ENCODE measurements at regions not wholly inside any gene's neighbourhood (a gene's known extent, or its start where the extent isn't known, plus 50 kb on each side); places are given as distances from the start of the nearest gene placed in this dataset.

- DNase-seq (ENCODE audit: extremely low spot score, insufficient read length, low read depth) (no peak), FAIRE-seq (no peak)
Measured at GRCh38 chr11:92797874-92798273, 171.6 kb upstream of the MTNR1B start.

GRCh38 chr11:92801685-92802084 is 167.8 kb upstream of the MTNR1B start:
- no peak for FAIRE-seq

GRCh38 chr11:92802644-92803043 is 166.8 kb upstream of the MTNR1B start:
- DNase-seq (ENCODE audit: extremely low spot score, insufficient read length, low read depth) (no peak), FAIRE-seq (no peak)

More at GRCh38 chr11:92801685-92802084, 167.8 kb upstream of the MTNR1B start:
- no peak for DNase-seq (ENCODE audit: extremely low spot score, insufficient read length, low read depth)

- FAIRE-seq (no peak), DNase-seq (ENCODE audit: extremely low spot score, insufficient read length, low read depth) (no peak)
Measured at GRCh38 chr11:92803391-92803790, 166.1 kb upstream of the MTNR1B start.

DNA sequence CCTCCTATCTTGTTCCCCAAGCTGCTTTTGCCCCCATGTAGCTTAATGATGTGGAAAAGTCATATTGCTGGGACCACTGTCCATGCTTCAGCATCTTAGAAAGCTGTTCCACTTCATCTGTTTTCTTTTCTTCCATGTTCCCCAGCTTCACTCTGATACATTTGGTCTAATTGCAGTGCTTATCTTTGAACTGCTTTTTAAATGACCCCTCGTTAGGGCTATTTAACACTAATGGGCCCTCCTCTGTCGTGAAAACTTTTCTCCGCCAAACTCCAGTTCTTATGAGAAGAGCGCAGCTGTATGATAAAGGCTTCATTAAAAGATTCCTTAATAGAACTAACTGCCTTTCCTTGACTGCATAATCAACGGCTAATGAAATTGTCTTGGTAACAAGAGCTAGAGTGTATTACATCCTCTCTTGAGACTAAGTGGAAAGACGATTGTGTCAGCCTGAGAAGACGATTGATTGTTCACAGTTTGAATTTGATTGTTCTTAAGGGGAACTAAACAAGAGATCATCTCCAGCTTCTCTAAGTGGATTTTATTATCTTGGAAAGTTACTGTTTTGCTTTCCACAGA is 165.0 kb upstream of the MTNR1B start:
- no peak for FAIRE-seq

DNA sequence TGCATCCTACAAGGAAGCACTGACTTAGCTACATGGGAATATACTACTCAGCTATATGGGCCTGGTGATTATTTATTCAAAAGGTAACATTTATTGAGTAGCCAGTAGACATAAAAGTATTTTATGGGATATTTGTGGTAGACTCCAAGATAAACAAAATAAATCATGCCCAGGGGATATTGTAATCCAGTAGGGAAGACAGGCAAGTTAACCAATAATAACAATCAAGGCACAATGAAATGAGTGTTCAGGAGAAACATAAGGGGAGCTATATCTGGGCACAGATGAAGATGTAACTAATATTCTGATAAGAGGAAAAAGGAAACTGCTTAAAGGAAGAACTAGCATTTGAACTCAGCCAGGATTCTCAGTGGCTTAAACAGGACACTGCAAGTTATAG is 161.4 kb upstream of the MTNR1B start:
- FAIRE-seq, result no peak
- no peak for DNase-seq (ENCODE audit: extremely low spot score, insufficient read length, low read depth)

More for the DNA sequence above, 165.0 kb upstream of the MTNR1B start:
- DNase-seq (ENCODE audit: extremely low spot score, insufficient read length, low read depth), result no peak

DNA sequence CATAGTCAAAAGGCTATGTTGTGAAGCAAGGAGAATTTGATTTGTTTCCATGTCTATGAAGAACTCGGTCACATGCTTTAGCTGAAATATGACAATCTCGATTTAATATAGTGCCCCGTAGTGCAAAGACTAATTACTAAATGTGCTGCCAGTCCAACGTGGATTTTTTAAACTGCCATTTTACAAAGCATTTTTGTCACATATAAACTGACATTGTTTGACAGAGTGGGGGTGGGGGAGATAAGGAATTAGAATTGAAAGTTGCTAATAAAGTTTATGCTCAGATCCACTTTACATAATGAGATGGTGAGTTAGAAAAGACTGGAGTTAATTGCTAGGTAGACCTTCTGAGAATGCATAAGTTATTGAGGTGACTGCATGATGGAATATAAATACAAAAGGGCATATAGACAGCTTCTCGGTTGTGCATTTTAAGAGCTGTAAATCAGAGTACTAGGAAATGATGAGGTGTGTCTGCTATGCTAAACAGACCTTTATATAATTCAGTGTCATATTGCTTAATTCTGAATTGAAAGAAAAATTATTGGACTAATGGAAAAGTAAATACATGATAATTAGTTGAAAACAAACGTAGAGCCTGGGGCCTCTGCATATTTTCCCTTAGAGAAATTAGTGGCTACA is 158.9 kb upstream of the MTNR1B start:
- DNase-seq (ENCODE audit: extremely low spot score, insufficient read length, low read depth) (no peak), FAIRE-seq (no peak)

- FAIRE-seq, result no peak
- no peak for DNase-seq (ENCODE audit: extremely low spot score, insufficient read length, low read depth)
Measured at GRCh38 chr11:92811341-92811740, 158.1 kb upstream of the MTNR1B start.

- no peak for FAIRE-seq
Measured at GRCh38 chr11:92812841-92813240, 156.6 kb upstream of the MTNR1B start.

GRCh38 chr11:92819830-92820229 is 149.6 kb upstream of the MTNR1B start:
- DNase-seq (ENCODE audit: extremely low spot score, insufficient read length, low read depth) (no peak), FAIRE-seq (no peak)

More at GRCh38 chr11:92812841-92813240, 156.6 kb upstream of the MTNR1B start:
- DNase-seq (ENCODE audit: extremely low spot score, insufficient read length, low read depth), result no peak

GRCh38 chr11:92820860-92821259 is 148.6 kb upstream of the MTNR1B start:
- DNase-seq (ENCODE audit: extremely low spot score, insufficient read length, low read depth) (no peak), FAIRE-seq (no peak)

DNA sequence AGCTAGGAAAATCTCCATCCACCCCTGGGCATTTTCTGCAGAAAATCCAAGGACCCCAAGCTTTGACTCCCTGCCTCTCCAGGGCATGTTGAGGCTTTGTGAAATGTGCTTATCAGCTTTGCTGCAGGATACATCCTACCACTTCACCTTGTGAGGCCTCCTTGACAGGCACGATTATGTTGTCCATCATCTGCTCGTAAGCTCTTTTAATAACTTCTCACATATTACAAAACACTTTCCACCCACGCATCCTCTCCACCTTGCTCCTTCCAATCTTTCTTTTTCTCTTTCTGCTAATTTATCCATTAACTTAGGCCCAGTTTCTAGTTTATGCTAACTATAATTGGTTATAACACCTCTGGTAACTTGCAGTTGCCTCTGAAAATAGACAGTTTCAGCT is 147.0 kb upstream of the MTNR1B start:
- no peak for FAIRE-seq

DNA sequence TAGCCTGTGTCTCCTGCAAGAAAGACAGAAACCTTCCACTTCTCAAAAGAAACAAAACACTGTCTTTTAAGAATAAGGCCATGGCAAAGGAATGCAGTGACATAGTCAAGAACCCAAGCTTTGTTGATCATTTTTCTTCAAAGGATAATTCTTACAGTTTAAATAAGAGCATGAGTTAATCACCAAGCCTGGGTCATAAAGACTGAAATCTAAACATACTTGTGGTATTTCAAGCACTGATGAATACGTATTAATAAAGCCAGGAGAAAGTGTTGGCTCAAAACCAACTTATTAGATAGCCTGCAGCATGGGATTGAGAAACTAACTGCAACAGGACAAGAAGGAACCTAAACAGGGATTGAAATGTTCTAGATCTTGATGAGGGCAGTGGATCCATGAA is 143.3 kb upstream of the MTNR1B start:
- no peak for DNase-seq (ENCODE audit: extremely low spot score, insufficient read length, low read depth)
- FAIRE-seq, result no peak

More for the DNA sequence above, 147.0 kb upstream of the MTNR1B start:
- DNase-seq (ENCODE audit: extremely low spot score, insufficient read length, low read depth), result no peak

DNA sequence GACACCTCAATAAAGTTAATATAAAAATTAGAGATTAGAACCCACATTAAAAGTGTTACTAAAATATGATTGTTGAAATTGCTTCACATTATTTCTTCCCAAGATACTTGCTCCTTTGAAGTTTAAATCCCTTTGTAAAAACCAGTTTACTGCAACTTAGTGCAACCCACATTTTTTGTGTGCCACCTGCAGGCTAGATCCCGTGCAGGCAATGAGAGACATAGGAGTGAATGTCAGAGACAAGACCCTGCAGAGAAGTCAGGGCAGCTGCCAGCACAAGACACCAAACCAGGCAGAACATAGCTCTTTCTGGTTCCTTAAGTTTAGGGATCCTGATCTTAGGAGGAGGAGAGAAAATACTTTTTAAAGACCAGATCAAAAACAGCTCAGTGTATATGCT is 142.8 kb upstream of the MTNR1B start:
- FAIRE-seq (no peak), DNase-seq (ENCODE audit: extremely low spot score, insufficient read length, low read depth) (no peak)

GRCh38 chr11:92827132-92827531 is 142.3 kb upstream of the MTNR1B start:
- DNase-seq (ENCODE audit: extremely low spot score, insufficient read length, low read depth) (no peak), FAIRE-seq (no peak)

GRCh38 chr11:92828556-92828955 is 140.9 kb upstream of the MTNR1B start:
- no peak for FAIRE-seq
- no peak for DNase-seq (ENCODE audit: extremely low spot score, insufficient read length, low read depth)

- FAIRE-seq, result no peak
- no peak for DNase-seq (ENCODE audit: extremely low spot score, insufficient read length, low read depth)
Measured at GRCh38 chr11:92829121-92829520, 140.3 kb upstream of the MTNR1B start.

GRCh38 chr11:92829671-92830070 is 139.8 kb upstream of the MTNR1B start:
- FAIRE-seq (no peak), DNase-seq (ENCODE audit: extremely low spot score, insufficient read length, low read depth) (no peak)

DNA sequence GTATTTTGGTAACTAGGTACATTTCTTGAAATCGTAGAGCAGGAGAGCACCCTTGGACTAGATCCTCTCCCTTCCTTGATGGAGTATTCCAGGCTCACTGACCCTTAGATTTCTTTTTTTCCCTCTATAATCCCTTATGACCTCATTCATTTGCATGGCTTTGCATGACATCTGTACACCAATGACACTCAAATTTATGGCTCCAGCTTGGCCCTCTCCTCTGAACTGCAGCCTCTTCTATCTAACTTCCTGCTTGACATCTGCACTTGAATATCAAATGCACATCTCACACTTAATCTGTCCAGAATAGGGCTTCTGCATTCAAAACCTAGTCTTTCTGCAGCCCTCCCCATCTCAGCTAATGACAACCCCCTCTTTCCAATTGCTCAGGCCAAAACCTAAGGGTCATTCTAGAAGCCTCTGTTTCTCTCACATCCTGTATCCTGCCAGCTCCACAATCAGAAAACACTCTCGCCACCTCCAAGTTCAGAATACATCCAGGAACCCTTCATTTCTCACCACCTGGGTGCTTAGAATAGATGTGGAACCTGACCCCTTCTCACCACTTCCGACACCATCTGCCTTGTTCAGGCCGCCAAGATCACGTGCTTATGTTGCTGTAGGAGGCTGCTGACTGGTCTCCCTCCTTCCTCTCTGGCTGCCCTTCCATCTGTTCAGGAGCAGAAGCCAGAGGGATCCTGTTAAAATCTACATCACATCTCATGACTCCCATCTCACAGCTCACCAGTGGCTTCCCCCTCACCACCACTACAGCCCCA is 138.9 kb upstream of the MTNR1B start:
- no peak for DNase-seq (ENCODE audit: extremely low spot score, insufficient read length, low read depth)
- FAIRE-seq, result no peak

DNA sequence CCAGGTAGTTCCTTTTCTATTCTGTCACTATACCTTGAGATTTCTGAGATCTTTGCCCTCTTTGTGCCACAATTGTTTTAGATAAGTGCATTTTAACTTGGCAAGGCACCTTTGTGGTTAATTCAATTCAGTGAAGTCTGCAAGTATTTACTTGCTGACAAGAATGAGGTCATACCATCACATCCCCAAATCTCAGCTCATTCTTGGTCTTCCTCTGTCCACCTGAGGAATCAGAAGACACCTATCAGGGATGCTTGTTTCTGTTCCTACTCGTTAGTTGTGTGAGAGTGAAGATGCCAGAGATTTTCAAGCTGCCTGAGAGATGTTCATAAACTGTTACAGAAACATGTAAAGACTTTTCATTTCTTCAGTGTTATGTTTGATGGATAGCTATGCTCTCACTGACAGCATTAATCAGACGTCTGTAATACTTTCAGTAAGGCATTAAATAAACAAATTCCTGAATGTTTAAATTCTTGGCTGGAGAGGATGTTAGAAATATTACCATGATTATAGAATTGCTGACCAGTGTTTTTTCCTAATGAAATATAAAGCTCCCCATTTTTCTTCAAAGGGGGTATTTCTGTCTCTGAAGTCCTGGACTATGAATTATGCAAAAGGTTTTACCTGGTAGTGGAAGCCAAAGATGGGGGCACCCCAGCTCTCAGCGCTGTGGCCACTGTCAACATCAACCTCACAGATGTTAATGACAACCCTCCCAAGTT is 135.0 kb upstream of the MTNR1B start:
- FAIRE-seq, result no peak
- no peak for DNase-seq (ENCODE audit: extremely low spot score, insufficient read length, low read depth)

DNA sequence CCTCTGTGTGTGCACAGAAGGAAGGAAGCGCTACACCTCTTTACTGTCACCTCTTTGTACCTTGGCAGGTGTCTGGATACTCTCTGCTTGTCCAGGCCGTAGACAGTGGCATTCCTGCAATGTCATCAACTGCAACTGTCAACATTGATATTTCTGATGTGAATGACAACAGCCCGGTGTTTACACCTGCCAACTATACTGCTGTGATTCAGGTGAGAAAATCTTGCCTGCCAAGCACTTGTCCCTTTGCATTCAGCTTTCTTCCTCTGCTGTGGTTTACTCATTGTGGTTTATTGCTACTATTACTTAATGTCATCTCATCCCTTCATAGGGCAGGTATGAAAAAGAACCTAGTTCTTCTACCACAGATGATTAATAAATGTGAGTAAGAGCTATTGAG is 131.9 kb upstream of the MTNR1B start:
- DNase-seq (ENCODE audit: extremely low spot score, insufficient read length, low read depth), result no peak

More for the DNA sequence above, 131.9 kb upstream of the MTNR1B start:
- FAIRE-seq, result no peak
